GM21717 (cell line): ENCODE measurements at regions not wholly inside any gene's neighbourhood (a gene's known extent, or its start where the extent isn't known, plus 50 kb on each side); places are given as distances from the start of the nearest gene placed in this dataset.

ENCODE experiments used
- ATAC-seq: cut with Tn5 transposase; IDR thresholded peaks from one replicate; pipeline ENCODE4 v1.9.1; 2021; ENCODE audit warnings: mild to moderate bottlenecking, moderate library complexity; ENCODE audit not compliant: unreplicated experiment

- no peak for ATAC-seq
Measured at GRCh38 chr15:62985768-62986167, 56.8 kb upstream of the TPM1 start.

GRCh38 chr15:62986948-62987347 lies 55.6 kb upstream of the TPM1 start:
- ATAC-seq = no peak

- ATAC-seq = no peak
Measured at GRCh38 chr15:62988701-62989100, 53.8 kb upstream of the TPM1 start.

GRCh38 chr15:62989366-62990055 lies 53.0 kb upstream of the TPM1 start:
- no peak for ATAC-seq

GRCh38 chr15:62991698-62992097 lies 50.8 kb upstream of the TPM1 start:
- no peak for ATAC-seq

DNA sequence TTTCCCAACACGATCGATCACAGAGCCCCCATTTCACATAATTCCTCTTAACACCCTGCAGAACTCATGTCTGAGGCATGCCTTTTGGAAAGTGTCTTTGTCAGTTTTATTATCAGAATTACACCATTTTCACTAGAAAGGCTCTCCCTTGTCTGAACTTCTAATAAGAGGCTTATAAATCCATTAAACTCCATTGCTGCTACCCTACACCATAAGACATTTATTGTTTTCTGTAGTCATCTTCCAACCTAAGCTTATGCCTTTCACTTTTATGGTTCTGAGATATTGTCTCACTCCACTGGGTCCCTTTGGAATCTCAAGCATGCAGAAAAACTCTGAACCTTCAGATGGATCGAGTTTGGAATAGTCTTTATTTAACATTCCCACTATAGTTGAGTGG lies 50.2 kb upstream of the TPM1 start:
- ATAC-seq = no peak
